GM12874 (cell line): ENCODE measurements at regions not wholly inside any gene's neighbourhood (a gene's known extent, or its start where the extent isn't known, plus 50 kb on each side); places are given as distances from the start of the nearest gene placed in this dataset.

Source experiments
- CTCF ChIP-seq: IDR thresholded peaks from 2 replicates; pipeline ENCODE4 v1.5.1; 2011; ENCODE audit warnings: low read depth, mild to moderate bottlenecking, control low read depth, low read length, moderate library complexity; ENCODE audit not compliant: insufficient read depth

GRCh38 chr6:90818163-90818562 lies 231.3 kb upstream of the MAP3K7 start:
- no peak for TF ChIP-seq CTCF

- TF ChIP-seq CTCF, result no peak
Observed at GRCh38 chr6:90816764-90817163, 229.9 kb upstream of the MAP3K7 start.

- TF ChIP-seq CTCF, result no peak
Observed at GRCh38 chr6:90811596-90812226, 224.8 kb upstream of the MAP3K7 start.

- no peak for TF ChIP-seq CTCF
Observed at GRCh38 chr6:90809035-90809434, 222.2 kb upstream of the MAP3K7 start.

- TF ChIP-seq CTCF, result no peak
Observed at GRCh38 chr6:90807791-90808701, 221.2 kb upstream of the MAP3K7 start.

- TF ChIP-seq CTCF, result no peak
Observed at GRCh38 chr6:90805619-90806155, 218.8 kb upstream of the MAP3K7 start.

GRCh38 chr6:90803956-90804355 lies 217.1 kb upstream of the MAP3K7 start:
- no peak for TF ChIP-seq CTCF
